T47D (cell line): ENCODE measurements at regions not wholly inside any gene's neighbourhood (a gene's known extent, or its start where the extent isn't known, plus 50 kb on each side); places are given as distances from the start of the nearest gene placed in this dataset.

Experiments
- DNase-seq, 2 experiments: peaks; one replicate each; pipeline versions ENCODE4 v3.0.0 to v3.0.0-alpha.2; 2011 to 2012; ENCODE audit warnings: low read depth in 1 of 2, low spot score in 1 of 2
- JUND ChIP-seq: IDR thresholded peaks from 2 replicates; pipeline ENCODE4 v1.6.1; 2012; ENCODE audit warnings: low read depth
- in situ Hi-C: cut with HindIII; loops from 2 replicates; pipeline ENCODE4 v1.10.0; 2016; ENCODE audit warnings: low sequenced_read_pairs, low pct_unique_long_range_greater_than_20kb

DNA sequence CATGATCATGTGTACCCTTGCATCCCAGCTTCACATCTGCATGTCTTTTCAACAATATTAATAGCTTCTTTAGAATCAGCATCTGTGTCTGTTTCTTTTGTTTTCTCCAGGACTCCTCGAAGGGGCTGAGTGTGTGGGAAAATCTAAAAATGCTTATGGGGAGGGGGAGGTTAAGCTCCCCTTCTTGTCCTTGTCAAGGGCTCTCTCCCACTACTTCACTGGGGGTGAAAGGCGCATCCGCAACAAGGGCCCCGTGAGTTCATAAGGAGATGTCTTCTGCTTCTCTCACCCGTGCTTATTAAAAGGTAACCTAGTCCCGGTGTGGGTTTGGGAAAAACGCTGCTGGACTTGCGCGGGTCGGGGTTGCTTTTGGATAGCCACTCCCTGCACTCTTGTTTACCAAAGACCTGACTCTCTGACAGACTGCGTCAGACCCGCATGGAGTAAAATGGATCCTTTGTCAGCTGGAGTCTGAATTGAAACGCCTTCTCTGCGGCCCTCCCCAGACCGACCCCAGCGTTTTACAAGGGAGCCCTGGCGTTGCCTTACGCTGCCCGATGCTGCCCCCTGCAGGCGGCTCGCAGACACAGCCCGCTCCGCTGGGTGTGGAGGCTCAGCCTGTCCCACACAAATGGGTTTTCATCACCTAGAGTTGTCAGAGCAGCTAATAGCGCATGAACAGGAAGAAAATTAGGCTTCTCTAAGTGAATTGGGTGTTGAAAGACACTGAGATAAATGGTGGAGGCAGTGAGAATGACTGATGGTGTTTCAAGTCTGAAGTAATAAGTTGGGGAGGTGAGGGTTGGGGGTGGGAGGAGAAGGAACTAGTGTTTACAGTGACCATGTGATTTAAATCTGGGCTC is 53.8 kb downstream of the IER5 start:
- DNase-seq = peak; percentile 65 to 90
- in situ Hi-C loops = no loop called here
- TF ChIP-seq JUND = no peak

DNA sequence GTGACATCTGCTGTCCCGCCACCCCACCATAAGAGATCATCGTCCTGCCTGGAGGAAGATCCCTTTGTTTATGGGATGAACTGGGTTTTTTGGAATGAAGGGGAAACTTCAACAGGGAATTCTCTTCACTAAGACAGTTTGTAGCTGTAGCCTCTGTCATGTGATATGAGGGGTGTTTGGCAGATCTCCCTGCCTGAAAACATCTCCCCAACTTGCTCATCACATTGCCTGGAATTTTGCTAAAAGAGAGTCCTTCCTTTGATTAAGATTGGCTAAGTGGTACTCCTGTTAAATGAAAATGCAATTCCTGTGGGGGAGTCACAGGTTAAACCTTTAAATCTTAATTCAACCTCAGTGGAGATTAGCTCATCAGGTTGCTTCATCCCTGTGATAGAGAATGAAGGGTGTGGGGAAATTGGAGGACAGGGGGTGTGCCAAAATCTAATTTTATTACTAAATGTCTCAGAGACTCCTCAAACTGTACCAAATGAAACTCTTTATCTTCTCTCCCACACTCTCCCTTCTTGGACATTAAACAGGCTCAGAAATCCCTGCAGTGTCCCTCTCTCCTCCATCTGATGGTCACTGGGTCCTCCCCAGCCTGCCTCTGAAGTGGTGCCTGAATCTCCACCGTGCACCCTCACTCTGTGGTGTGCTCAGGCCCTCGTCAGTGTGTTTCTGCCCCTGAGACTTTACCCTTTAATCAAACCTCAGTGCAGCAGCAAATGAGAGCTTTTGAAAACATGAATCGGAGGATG is 54.8 kb downstream of the IER5 start:
- no peak for DNase-seq
- no peak for TF ChIP-seq JUND
- in situ Hi-C loops = no loop called here

DNA sequence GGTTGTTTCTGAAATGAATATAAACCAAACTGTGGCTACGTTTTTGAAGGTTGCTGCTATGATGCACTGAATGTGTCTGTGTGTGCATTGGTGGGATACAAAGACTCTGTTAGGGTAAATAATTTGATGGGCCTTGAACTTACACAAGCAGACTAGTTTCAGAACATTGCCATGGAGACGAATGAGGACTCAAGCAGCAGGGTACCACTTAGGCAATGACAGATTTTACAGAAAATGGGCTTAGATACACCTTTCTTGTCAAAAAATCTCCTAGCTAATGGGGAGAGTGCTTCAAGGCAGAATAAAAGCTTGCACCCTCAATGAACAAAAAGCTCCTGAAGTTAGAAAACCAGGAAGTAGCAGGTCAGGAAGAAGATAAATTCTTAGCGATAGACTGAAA is 55.7 kb downstream of the IER5 start:
- in situ Hi-C loops = no loop called here
- no peak for DNase-seq
- TF ChIP-seq JUND = no peak

DNA sequence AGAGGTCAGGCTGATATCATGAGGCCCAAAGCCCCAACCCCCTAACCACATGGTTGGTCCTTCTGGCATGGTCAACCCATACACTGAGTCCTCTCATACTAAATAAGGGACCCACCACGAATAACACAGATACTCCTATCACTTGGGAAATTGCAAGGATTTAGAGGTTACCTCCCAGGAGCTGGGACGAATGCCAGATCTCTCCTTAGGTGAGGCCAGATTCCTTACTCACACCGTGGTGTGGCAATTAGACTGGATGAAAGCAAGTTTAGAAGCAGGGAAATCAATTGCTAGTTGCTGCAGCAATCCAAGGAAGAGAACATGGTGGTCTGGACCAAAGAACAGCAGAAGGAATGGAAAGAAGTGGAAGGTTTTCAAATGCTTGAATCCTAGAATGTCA is 60.1 kb downstream of the IER5 start:
- in situ Hi-C loops = no loop called here
- no peak for TF ChIP-seq JUND
- no peak for DNase-seq

DNA sequence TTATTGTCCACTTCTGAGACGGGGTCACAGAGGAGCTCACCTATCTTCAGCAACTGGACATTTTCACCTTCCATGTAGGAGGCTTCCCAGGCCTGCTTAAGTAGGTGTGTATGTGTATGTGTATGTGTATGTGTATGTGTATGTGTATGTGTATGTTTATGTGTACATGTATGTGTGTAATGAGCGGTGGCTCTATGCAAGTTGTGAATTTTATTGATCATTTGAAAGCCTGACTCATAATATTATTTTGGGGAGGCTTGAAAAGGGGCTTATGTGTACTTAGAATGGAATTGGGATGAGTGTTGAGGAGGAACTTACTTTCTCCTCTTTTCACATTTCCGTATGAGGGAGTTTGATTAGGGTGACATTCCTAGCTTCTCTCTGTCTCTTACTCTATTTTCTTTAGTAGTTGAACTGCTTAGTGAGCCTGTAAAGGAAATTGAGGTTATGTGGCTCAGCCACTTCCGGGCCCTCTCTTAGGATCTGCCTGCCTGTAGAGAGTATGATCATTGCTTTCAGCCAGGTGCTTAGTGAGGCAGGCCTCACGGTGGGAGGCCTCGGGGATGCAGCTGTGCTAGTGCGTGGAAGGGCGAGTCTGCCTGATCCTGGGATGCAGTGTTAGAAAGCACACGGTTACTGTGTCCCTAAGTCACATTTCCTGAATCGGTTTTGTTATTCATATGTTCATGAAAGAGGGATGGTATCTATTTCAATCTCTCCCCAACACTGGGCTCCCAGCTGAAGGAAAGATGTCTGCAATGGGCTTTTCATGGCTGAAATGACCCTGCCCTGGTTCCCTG is 61.0 kb downstream of the IER5 start:
- no peak for TF ChIP-seq JUND
- in situ Hi-C loops = no loop called here
- no peak for DNase-seq

DNA sequence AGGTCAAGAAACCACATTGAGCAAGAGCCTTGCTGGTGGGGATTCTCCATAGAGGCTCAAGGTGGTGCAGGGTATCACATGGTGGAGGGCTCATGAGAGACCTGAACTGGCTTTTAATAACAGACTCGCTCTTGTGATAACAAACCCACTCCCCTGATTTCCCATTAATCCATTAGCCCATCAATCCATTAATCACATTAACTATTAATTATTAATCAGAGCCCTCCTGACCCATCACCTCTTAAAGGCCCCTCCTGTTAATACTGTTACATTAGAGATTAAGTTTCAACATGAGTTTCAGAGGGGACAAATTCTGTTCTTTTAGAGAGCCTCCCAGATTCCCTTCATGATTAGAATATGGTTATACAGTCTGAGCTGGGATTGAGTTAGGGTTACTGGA is 61.8 kb downstream of the IER5 start:
- DNase-seq = no peak
- in situ Hi-C loops = no loop called here
- TF ChIP-seq JUND = no peak

DNA sequence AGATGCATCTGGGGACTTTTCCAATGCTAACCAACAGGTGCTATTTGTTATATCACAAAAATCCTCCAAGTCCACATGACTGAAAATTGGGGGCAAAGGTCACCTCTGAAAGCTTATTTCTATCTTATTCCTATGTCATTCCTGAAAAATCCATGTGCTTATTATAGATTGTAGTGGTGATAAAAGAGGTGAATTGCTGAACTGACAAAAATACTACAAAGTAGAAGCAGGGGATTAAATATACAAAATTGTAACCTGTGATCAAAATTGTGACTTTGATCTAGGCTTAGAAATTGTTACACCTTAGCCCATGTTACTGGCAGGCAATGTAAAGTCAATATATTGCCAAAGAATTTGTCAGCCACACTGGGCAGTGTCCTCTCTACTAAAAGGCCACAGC is 62.3 kb downstream of the IER5 start:
- DNase-seq = no peak
- TF ChIP-seq JUND = no peak
- in situ Hi-C loops = no loop called here

DNA sequence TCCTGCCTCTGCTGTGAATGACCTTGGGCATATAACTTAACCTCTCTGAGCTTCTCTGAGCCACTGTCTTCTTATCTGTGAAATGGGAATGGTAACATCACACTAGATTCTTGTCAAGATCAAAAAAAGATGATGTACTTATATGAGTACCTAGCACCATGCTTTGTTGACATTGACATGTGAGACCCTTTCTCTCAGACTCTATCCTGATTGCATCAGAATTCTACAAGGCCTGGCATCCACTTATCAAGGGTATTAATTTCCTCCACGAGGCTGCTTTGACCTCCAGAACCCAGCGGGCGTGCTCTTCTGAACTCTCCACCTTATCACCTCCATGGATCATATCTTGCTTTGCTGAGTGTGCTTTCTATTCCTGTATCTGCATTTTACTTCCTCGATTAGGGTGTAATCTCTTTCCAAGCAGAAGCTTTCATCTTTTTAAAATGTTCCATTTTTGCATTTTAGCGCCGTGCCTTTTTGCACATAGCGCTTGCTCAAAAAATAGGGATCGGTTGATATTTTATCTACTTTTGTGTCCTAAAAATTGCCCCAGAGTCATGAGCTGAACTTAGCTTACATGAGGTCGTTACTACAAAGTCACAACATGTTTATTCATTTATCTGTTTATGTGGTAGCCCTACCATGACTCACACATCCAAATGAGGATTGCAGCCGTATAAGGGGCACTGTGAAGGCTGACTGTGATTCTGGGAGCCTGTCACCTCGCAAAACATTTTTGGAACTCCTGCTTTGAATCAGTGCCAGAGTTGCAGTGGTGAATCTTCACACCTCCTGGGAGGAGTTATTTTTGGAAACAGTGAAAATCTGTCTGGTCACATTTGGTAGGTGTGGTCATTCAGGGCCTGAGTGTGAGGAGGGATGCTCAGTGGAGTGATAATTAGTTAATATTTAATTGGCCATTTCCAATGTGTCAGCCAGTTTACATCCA is 63.2 kb downstream of the IER5 start:
- no peak for DNase-seq
- no peak for TF ChIP-seq JUND
- in situ Hi-C loops = no loop called here

DNA sequence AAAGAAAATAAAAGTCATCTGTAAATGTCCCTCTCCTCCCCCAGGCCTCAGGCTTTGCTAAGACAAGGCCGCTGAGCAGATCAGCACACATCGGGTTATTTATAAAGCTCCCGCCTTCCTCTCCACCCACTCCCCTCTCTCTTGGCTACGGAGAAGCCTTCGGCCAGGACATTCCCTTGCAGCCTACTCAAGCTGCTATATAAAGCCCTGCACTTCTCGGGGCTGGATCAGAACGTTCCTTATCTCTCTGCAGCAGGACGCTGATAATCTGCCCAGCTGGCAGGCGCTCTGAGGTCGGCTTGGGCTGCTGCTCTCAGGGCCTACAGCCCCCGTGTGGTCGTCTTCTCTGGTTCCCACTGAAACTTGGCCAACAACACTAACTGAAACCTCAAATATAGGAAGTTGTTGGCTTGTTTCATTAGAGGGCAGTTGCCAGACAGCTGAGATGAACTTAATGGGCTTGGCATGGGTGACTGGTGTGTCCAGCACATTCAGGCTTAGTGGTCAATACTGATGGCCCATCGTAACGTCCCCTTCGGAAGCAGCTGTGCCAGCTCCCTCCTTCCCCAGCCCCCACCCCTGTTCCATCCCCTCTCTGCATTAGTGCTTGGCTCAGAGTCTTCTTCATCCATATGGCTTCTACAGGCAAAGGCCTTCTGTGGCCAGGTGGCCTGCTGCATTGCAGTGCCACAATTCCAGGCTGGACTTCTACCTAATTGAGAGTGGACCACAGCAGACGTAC is 64.6 kb downstream of the IER5 start:
- no peak for DNase-seq
- in situ Hi-C loops = no loop called here

DNA sequence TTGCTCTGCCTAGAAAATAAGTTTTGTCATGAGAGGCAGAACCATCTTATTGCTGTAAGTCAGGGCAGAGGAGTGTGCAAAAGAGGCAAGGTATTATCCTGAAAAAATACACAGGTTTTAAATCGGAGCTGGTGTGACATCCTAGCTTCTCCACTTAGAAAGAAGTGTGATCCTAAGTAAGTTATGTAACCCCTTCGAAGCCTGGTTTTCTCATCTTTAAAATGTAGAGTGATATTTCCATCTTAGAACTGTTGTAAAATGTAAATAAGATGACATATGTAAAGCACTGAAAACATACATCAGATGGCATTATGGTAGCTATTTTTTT is 65.1 kb downstream of the IER5 start:
- in situ Hi-C loops = no loop called here
- no peak for DNase-seq
- TF ChIP-seq JUND = no peak

More for the DNA sequence above, 64.6 kb downstream of the IER5 start:
- TF ChIP-seq JUND = no peak

DNA sequence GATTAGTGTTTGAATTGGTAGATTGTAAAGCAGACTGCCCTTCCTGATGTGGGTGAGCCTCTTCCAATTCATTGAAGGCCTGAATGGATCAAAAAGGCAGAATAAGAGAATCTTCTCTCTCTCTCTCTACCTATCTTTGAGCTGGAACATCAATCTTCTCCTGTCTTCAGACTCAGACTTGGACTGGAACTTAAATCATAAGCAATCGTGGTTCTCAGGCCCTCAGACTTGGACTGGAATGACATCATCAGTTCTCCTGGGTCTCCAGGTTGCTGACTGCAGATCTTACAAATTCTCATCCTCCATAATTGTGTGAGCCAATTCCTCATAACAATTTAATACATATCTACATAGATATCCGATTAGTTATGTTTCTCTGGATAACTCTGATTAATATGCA is 66.8 kb downstream of the IER5 start:
- in situ Hi-C loops = no loop called here
- no peak for TF ChIP-seq JUND
- no peak for DNase-seq
